Vagina (tissue), 2 donors: ENCODE measurements at regions not wholly inside any gene's neighbourhood (a gene's known extent, or its start where the extent isn't known, plus 50 kb on each side); places are given as distances from the start of the nearest gene placed in this dataset.

Experiments used
- POLR2A ChIP-seq, 2 donors: fragments of 450-650 bp; IDR thresholded peaks; one replicate each; pipeline ENCODE4 v1.6.1; 2017; ENCODE audit warnings: antibody characterized with exemption in 2 of 2, mild to moderate bottlenecking in 2 of 2, moderate library complexity in 2 of 2
- POLR2AphosphoS5 ChIP-seq, 2 donors: sonication (generic); formaldehyde crosslinking; IDR thresholded peaks; one replicate each; pipeline ENCODE4 v1.9.0; 2017; ENCODE audit warnings: antibody characterized with exemption in 2 of 2, mild to moderate bottlenecking in 2 of 2, low read depth in 1 of 2; ENCODE audit not compliant: insufficient read depth in 1 of 2
- TF ChIP-seq, protein P1 (sequence below), 3 experiments: fragments of 450-650 bp in 2 of 3; fragments of 200-600 bp in 1 of 3; sonication (generic) in 1 of 3; IDR thresholded peaks; one replicate each; pipeline ENCODE4 v1.5.1; 2017 to 2019; ENCODE audit warnings: antibody characterized with exemption in 3 of 3, mild to moderate bottlenecking in 2 of 3, moderate library complexity in 2 of 3

DNA sequence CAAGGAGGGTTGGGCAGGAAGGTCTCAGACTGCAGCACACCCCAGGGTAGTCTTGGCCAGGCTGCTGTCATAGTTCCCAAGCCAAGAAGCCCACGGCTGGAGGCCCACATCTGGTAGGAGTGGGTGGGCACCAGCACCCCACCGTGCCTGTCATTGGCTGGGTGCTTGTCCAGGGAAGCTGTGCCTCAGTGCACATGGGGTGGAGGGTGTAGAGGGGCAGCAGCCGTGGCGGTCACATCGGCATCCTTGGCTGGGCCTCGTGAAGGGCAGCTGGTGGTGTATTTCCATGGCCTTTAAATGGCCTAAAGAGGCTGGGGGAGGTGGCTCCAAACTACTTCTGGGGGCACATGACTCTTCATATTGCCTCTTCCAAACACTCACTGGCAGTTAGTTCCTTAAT, 119.6 kb upstream of the USP24 start:
- TF ChIP-seq, protein P1, sequence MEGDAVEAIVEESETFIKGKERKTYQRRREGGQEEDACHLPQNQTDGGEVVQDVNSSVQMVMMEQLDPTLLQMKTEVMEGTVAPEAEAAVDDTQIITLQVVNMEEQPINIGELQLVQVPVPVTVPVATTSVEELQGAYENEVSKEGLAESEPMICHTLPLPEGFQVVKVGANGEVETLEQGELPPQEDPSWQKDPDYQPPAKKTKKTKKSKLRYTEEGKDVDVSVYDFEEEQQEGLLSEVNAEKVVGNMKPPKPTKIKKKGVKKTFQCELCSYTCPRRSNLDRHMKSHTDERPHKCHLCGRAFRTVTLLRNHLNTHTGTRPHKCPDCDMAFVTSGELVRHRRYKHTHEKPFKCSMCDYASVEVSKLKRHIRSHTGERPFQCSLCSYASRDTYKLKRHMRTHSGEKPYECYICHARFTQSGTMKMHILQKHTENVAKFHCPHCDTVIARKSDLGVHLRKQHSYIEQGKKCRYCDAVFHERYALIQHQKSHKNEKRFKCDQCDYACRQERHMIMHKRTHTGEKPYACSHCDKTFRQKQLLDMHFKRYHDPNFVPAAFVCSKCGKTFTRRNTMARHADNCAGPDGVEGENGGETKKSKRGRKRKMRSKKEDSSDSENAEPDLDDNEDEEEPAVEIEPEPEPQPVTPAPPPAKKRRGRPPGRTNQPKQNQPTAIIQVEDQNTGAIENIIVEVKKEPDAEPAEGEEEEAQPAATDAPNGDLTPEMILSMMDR (IDR thresholded peaks at IDR 0.05): no peak
- no peak for TF ChIP-seq POLR2A (IDR thresholded peaks at IDR 0.05)
- no peak for TF ChIP-seq POLR2AphosphoS5 (IDR thresholded peaks at IDR 0.05; ENCODE audit: insufficient read depth in 1 of 2, low read depth in 1 of 2)
